ENCODE measurements at regions not wholly inside any gene's neighbourhood (a gene's known extent, or its start where the extent isn't known, plus 50 kb on each side); places are given as distances from the start of the nearest gene placed in this dataset.

DNA sequence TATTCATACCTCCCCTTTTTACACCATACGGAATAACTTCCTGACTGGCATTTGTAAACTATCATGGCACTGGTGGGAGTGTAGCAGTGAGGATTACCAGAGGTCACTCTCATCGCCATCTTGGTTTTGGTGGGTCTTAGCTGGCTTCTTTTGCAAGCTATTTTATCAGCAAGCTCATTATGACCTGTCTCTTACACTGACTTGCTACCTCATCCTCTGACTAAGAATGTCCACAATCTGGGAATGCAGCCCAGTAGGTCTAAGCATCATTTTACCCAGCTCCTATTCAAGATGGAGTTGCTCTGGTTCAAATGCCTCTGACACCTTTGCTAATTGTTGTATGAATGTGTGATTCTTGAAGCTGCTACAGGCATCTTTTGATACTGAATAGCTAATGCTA is 950.8 kb upstream of the SLC39A10 start:
- no peak for TF ChIP-seq EZH2 (IDR thresholded peaks at IDR 0.05; ENCODE audit: borderline replicate concordance, low read depth, low read length, poor library complexity, severe bottlenecking)
- TF ChIP-seq, protein P1, sequence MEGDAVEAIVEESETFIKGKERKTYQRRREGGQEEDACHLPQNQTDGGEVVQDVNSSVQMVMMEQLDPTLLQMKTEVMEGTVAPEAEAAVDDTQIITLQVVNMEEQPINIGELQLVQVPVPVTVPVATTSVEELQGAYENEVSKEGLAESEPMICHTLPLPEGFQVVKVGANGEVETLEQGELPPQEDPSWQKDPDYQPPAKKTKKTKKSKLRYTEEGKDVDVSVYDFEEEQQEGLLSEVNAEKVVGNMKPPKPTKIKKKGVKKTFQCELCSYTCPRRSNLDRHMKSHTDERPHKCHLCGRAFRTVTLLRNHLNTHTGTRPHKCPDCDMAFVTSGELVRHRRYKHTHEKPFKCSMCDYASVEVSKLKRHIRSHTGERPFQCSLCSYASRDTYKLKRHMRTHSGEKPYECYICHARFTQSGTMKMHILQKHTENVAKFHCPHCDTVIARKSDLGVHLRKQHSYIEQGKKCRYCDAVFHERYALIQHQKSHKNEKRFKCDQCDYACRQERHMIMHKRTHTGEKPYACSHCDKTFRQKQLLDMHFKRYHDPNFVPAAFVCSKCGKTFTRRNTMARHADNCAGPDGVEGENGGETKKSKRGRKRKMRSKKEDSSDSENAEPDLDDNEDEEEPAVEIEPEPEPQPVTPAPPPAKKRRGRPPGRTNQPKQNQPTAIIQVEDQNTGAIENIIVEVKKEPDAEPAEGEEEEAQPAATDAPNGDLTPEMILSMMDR (conservative IDR thresholded peaks at IDR 0.05; ENCODE audit: low read depth, low read length), result no peak
